ENCODE measurements at regions not wholly inside any gene's neighbourhood (a gene's known extent, or its start where the extent isn't known, plus 50 kb on each side); places are given as distances from the start of the nearest gene placed in this dataset.

GRCh38 chr6:81396916-81397315 lies 355.6 kb downstream of the TENT5A start:
- Histone ChIP-seq H3K27me3 (ENCODE audit: control insufficient read depth in 3 of 3, insufficient read depth in 3 of 3, low read length in 3 of 3) (no peaks in the 10 kb centered on the region), H3K4me3 (ENCODE audit: low read depth in 1 of 3, low read length in 3 of 3) (no peak overlapping the region), H3K36me3 (ENCODE audit: control insufficient read depth in 3 of 3, insufficient read depth in 2 of 3, low read depth in 1 of 3, low read length in 3 of 3) (no peaks in the 10 kb centered on the region), H3K27ac (ENCODE audit: low read depth in 1 of 3, low read length in 2 of 3) (no peak overlapping the region), H3K4me1 (ENCODE audit: control insufficient read depth in 3 of 3, insufficient read depth in 2 of 3, low read depth in 1 of 3, low read length in 2 of 3) (no peaks in the 10 kb centered on the region), H3K9me3 (ENCODE audit: control insufficient read depth in 2 of 2, insufficient read depth in 1 of 2, low read depth in 1 of 2, low read length in 1 of 2) (peaks cover 0 to 10% of the 10 kb centered on the region in 2 donors)
- 89 to 95% (median 90%) methylated on average over 2 of the region's 2 CpGs for WGBS, 3 donors
- DNase-seq (no peak), FAIRE-seq (no peak)

DNA sequence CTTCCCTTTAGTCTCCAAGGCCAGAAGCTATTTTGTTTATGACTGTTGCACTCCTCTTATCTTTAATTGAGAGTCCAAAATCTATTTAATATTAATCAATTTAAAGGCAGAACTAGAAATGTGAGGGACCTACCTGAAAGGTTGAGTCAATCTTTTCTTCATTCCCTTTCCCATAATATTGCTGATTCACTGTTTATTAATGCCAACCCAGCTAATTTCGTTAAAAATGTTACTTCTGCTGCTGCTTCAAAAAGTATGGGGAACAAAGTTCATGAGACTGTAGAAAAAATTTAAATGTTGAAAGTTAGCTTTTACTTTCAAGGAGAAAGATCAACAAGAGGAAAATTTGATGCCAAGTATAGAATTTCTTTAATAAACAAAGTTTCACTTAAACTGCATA lies 365.3 kb downstream of the TENT5A start:
- H3K27me3 ChIP-seq (ENCODE audit: control insufficient read depth in 3 of 3, insufficient read depth in 3 of 3, low read length in 3 of 3) = no peaks in the 10 kb centered on the region
- no peaks in the 10 kb centered on the region for H3K36me3 ChIP-seq (ENCODE audit: control insufficient read depth in 3 of 3, insufficient read depth in 2 of 3, low read depth in 1 of 3, low read length in 3 of 3)
- no peak for FAIRE-seq
- 50 to 60% (median 53%) methylated on average over 1 of the region's 1 CpG for WGBS, 3 donors
- no peak overlapping the region for H3K4me3 ChIP-seq (ENCODE audit: low read depth in 1 of 3, low read length in 3 of 3)
- H3K4me1 ChIP-seq (ENCODE audit: control insufficient read depth in 3 of 3, insufficient read depth in 2 of 3, low read depth in 1 of 3, low read length in 2 of 3) = no peaks in the 10 kb centered on the region
- peaks cover 0 to 2% of the 10 kb centered on the region in 2 donors for H3K9me3 ChIP-seq (ENCODE audit: control insufficient read depth in 2 of 2, insufficient read depth in 1 of 2, low read depth in 1 of 2, low read length in 1 of 2)
- H3K27ac ChIP-seq (ENCODE audit: low read depth in 1 of 3, low read length in 2 of 3) = no peak overlapping the region
- DNase-seq = no peak

GRCh38 chr6:81384921-81385320 lies 367.6 kb downstream of the TENT5A start:
- Histone ChIP-seq H3K27me3 (ENCODE audit: control insufficient read depth in 3 of 3, insufficient read depth in 3 of 3, low read length in 3 of 3) (no peaks in the 10 kb centered on the region), H3K36me3 (ENCODE audit: control insufficient read depth in 3 of 3, insufficient read depth in 2 of 3, low read depth in 1 of 3, low read length in 3 of 3) (no peaks in the 10 kb centered on the region), H3K4me1 (ENCODE audit: control insufficient read depth in 3 of 3, insufficient read depth in 2 of 3, low read depth in 1 of 3, low read length in 2 of 3) (no peaks in the 10 kb centered on the region), H3K9me3 (ENCODE audit: control insufficient read depth in 2 of 2, insufficient read depth in 1 of 2, low read depth in 1 of 2, low read length in 1 of 2) (no peaks in the 10 kb centered on the region), H3K4me3 (ENCODE audit: low read depth in 1 of 3, low read length in 3 of 3) (no peak overlapping the region), H3K27ac (ENCODE audit: low read depth in 1 of 3, low read length in 2 of 3) (no peak overlapping the region)
- FAIRE-seq = no peak
- no peak for DNase-seq
- WGBS, 3 donors = 59 to 70% (median 68%) methylated on average over 2 of the region's 2 CpGs

DNA sequence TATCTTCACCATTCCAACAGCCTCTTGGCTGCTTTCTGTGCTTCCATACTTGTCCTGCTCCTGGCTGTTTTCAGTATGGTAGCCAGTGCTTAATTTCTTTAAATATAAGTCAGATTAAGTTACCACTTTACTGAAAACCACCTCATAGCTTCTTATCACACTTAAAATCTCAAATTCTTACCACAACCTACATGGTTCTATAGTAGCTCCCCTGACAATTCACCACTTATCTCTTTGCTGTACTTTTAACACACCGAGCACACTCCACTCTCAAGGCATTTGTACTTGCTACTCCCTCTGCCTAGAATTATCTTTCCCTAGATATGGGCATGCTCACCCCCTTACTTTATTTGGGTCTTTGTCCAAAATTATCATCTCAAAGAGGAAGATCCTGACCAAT lies 369.0 kb downstream of the TENT5A start:
- DNase-seq = no peak
- Histone ChIP-seq H3K4me1 (ENCODE audit: control insufficient read depth in 3 of 3, insufficient read depth in 2 of 3, low read depth in 1 of 3, low read length in 2 of 3) (no peaks in the 10 kb centered on the region), H3K9me3 (ENCODE audit: control insufficient read depth in 2 of 2, insufficient read depth in 1 of 2, low read depth in 1 of 2, low read length in 1 of 2) (no peaks in the 10 kb centered on the region), H3K36me3 (ENCODE audit: control insufficient read depth in 3 of 3, insufficient read depth in 2 of 3, low read depth in 1 of 3, low read length in 3 of 3) (no peaks in the 10 kb centered on the region), H3K27ac (ENCODE audit: low read depth in 1 of 3, low read length in 2 of 3) (no peak overlapping the region), H3K4me3 (ENCODE audit: low read depth in 1 of 3, low read length in 3 of 3) (no peak overlapping the region), H3K27me3 (ENCODE audit: control insufficient read depth in 3 of 3, insufficient read depth in 3 of 3, low read length in 3 of 3) (no peaks in the 10 kb centered on the region)
- WGBS, 3 donors = 69 to 85% (median 78%) methylated on average over 1 of the region's 1 CpG
- FAIRE-seq = no peak

GRCh38 chr6:81382852-81383251 lies 369.6 kb downstream of the TENT5A start:
- Histone ChIP-seq H3K36me3 (ENCODE audit: control insufficient read depth in 3 of 3, insufficient read depth in 2 of 3, low read depth in 1 of 3, low read length in 3 of 3) (no peaks in the 10 kb centered on the region), H3K27me3 (ENCODE audit: control insufficient read depth in 3 of 3, insufficient read depth in 3 of 3, low read length in 3 of 3) (no peaks in the 10 kb centered on the region), H3K9me3 (ENCODE audit: control insufficient read depth in 2 of 2, insufficient read depth in 1 of 2, low read depth in 1 of 2, low read length in 1 of 2) (no peaks in the 10 kb centered on the region), H3K4me1 (ENCODE audit: control insufficient read depth in 3 of 3, insufficient read depth in 2 of 3, low read depth in 1 of 3, low read length in 2 of 3) (no peaks in the 10 kb centered on the region), H3K4me3 (ENCODE audit: low read depth in 1 of 3, low read length in 3 of 3) (no peak overlapping the region), H3K27ac (ENCODE audit: low read depth in 1 of 3, low read length in 2 of 3) (no peak overlapping the region)
- FAIRE-seq (no peak), DNase-seq (no peak)
- WGBS, 3 donors = 66 to 81% (median 69%) methylated on average over 4 of the region's 4 CpGs

- DNase-seq (no peak), FAIRE-seq (no peak)
- WGBS, 3 donors = 91 to 96% (median 96%) methylated on average over 1 of the region's 1 CpG
- Histone ChIP-seq H3K36me3 (ENCODE audit: control insufficient read depth in 3 of 3, insufficient read depth in 2 of 3, low read depth in 1 of 3, low read length in 3 of 3) (no peaks in the 10 kb centered on the region), H3K9me3 (ENCODE audit: control insufficient read depth in 2 of 2, insufficient read depth in 1 of 2, low read depth in 1 of 2, low read length in 1 of 2) (no peaks in the 10 kb centered on the region), H3K27ac (ENCODE audit: low read depth in 1 of 3, low read length in 2 of 3) (no peak overlapping the region), H3K4me1 (ENCODE audit: control insufficient read depth in 3 of 3, insufficient read depth in 2 of 3, low read depth in 1 of 3, low read length in 2 of 3) (no peaks in the 10 kb centered on the region), H3K27me3 (ENCODE audit: control insufficient read depth in 3 of 3, insufficient read depth in 3 of 3, low read length in 3 of 3) (no peaks in the 10 kb centered on the region), H3K4me3 (ENCODE audit: low read depth in 1 of 3, low read length in 3 of 3) (no peak overlapping the region)
These were observed 371.0 kb downstream of the TENT5A start for GRCh38 chr6:81381382-81381916.

- FAIRE-seq (no peak), DNase-seq (peak in 1 of 2 donors; percentile 10)
- H3K27me3 ChIP-seq (ENCODE audit: control insufficient read depth in 3 of 3, insufficient read depth in 3 of 3, low read length in 3 of 3) = no peaks in the 10 kb centered on the region
- no peaks in the 10 kb centered on the region for H3K36me3 ChIP-seq (ENCODE audit: control insufficient read depth in 3 of 3, insufficient read depth in 2 of 3, low read depth in 1 of 3, low read length in 3 of 3)
- no peak overlapping the region for H3K27ac ChIP-seq (ENCODE audit: low read depth in 1 of 3, low read length in 2 of 3)
- H3K4me3 ChIP-seq (ENCODE audit: low read depth in 1 of 3, low read length in 3 of 3) = no peak overlapping the region
- no peaks in the 10 kb centered on the region for H3K4me1 ChIP-seq (ENCODE audit: control insufficient read depth in 3 of 3, insufficient read depth in 2 of 3, low read depth in 1 of 3, low read length in 2 of 3)
- no peaks in the 10 kb centered on the region for H3K9me3 ChIP-seq (ENCODE audit: control insufficient read depth in 2 of 2, insufficient read depth in 1 of 2, low read depth in 1 of 2, low read length in 1 of 2)
- WGBS, 3 donors = 79 to 89% (median 81%) methylated on average over 1 of the region's 1 CpG
These were observed 371.7 kb downstream of the TENT5A start for GRCh38 chr6:81380718-81381338.

DNA sequence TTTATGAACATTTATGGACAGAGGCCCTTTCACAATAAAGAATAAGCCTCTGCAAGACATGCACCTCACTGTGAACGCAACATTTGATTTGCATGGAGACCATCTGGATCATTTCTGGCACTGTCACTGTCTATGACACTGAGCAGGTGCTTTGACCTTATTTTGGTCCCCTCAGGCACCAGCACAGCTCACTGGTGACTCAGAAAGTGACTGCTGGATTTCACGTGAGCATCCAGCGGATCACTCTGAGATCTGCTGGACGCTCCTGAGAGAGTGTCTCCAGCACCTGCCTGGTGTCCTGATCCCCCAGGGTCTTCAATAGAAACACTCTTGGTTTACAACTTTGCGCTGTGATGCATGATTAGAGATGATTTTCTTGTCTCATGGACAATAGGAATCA lies 375.7 kb downstream of the TENT5A start:
- no peaks in the 10 kb centered on the region for H3K9me3 ChIP-seq (ENCODE audit: control insufficient read depth in 2 of 2, insufficient read depth in 1 of 2, low read depth in 1 of 2, low read length in 1 of 2)
- DNase-seq (no peak), FAIRE-seq (no peak)
- no peak overlapping the region for H3K27ac ChIP-seq (ENCODE audit: low read depth in 1 of 3, low read length in 2 of 3)
- H3K4me3 ChIP-seq (ENCODE audit: low read depth in 1 of 3, low read length in 3 of 3) = no peak overlapping the region
- 85 to 93% (median 89%) methylated on average over 5 of the region's 5 CpGs for WGBS, 3 donors
- H3K36me3 ChIP-seq (ENCODE audit: control insufficient read depth in 3 of 3, insufficient read depth in 2 of 3, low read depth in 1 of 3, low read length in 3 of 3) = no peaks in the 10 kb centered on the region
- H3K4me1 ChIP-seq (ENCODE audit: control insufficient read depth in 3 of 3, insufficient read depth in 2 of 3, low read depth in 1 of 3, low read length in 2 of 3) = no peaks in the 10 kb centered on the region
- no peaks in the 10 kb centered on the region for H3K27me3 ChIP-seq (ENCODE audit: control insufficient read depth in 3 of 3, insufficient read depth in 3 of 3, low read length in 3 of 3)

DNA sequence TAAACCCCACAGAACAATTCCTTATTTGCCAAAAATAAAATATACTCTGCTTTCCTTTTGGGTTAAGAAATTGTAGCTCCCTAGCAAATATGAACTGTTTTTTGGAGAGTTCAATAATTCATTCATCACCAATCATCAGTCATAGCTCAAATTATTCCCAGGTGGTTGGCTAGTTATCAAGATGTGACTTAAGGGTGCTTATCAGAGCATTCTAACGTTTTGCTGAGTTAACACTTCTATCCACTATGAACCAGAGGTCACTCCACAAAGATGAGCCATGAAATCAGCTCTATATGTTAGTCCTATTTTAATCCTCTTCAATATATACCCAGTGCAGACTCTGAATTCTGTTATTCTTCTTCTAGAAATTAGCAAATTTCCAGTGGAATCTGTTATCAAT lies 379.1 kb downstream of the TENT5A start:
- no peak for DNase-seq
- H3K36me3 ChIP-seq (ENCODE audit: control insufficient read depth in 3 of 3, insufficient read depth in 2 of 3, low read depth in 1 of 3, low read length in 3 of 3) = no peaks in the 10 kb centered on the region
- no peaks in the 10 kb centered on the region for H3K4me1 ChIP-seq (ENCODE audit: control insufficient read depth in 3 of 3, insufficient read depth in 2 of 3, low read depth in 1 of 3, low read length in 2 of 3)
- no peaks in the 10 kb centered on the region for H3K27me3 ChIP-seq (ENCODE audit: control insufficient read depth in 3 of 3, insufficient read depth in 3 of 3, low read length in 3 of 3)
- 0 to 33% (median 11%) methylated on average over 1 of the region's 1 CpG for WGBS, 3 donors
- H3K9me3 ChIP-seq (ENCODE audit: control insufficient read depth in 2 of 2, insufficient read depth in 1 of 2, low read depth in 1 of 2, low read length in 1 of 2) = no peaks in the 10 kb centered on the region
- no peak overlapping the region for H3K4me3 ChIP-seq (ENCODE audit: low read depth in 1 of 3, low read length in 3 of 3)
- FAIRE-seq = no peak
- H3K27ac ChIP-seq (ENCODE audit: low read depth in 1 of 3, low read length in 2 of 3) = no peak overlapping the region
